Osteoblast (primary cell): ENCODE measurements at regions not wholly inside any gene's neighbourhood (a gene's known extent, or its start where the extent isn't known, plus 50 kb on each side); places are given as distances from the start of the nearest gene placed in this dataset.
"Not testable (repeated sequence)": the region's sequence is repeated elsewhere in the genome, so short reads cannot be mapped to it uniquely, and the experiment has no call there.

Experiments used
- DNase-seq: peaks from one replicate; pipeline ENCODE4 v3.0.0; 2011; ENCODE audit warnings: low spot score, mixed read lengths; ENCODE audit not compliant: insufficient read length; ENCODE audit errors: missing footprints
- H2AFZ ChIP-seq: 2 replicates; pipeline ENCODE4 v1.6.0; 2011; ENCODE audit warnings: mild to moderate bottlenecking, low read length
- H3K27ac ChIP-seq: 2 replicates; pipeline ENCODE4 v1.5.1; 2011; ENCODE audit warnings: mild to moderate bottlenecking, low read depth, low read length, moderate library complexity
- H3K27me3 ChIP-seq: 2 replicates; pipeline ENCODE4 v1.6.0; 2012; ENCODE audit warnings: mild to moderate bottlenecking, control low read depth, inconsistent platforms, low read length, moderate library complexity; ENCODE audit not compliant: insufficient read depth
- H3K36me3 ChIP-seq: 2 replicates; pipeline ENCODE4 v1.5.1; 2011; ENCODE audit warnings: mild to moderate bottlenecking, low read length, control low read depth, moderate library complexity; ENCODE audit not compliant: insufficient read depth
- H3K4me1 ChIP-seq: 2 replicates; pipeline ENCODE4 v1.5.1; 2011; ENCODE audit warnings: mild to moderate bottlenecking, low read length, control low read depth, moderate library complexity; ENCODE audit not compliant: insufficient read depth
- H3K4me2 ChIP-seq: 2 replicates; pipeline ENCODE4 v1.6.0; 2011; ENCODE audit warnings: mild to moderate bottlenecking, low read length; ENCODE audit not compliant: insufficient read depth
- H3K4me3 ChIP-seq: fragments of 200-600 bp; sonication (generic); 3 replicates; pipeline ENCODE4 v1.5.1; 2012; ENCODE audit warnings: mild to moderate bottlenecking, low read length, inconsistent platforms; ENCODE audit not compliant: insufficient read depth
- H3K79me2 ChIP-seq: 2 replicates; pipeline ENCODE4 v1.6.0; 2012; ENCODE audit warnings: mild to moderate bottlenecking, low read length, control low read depth, inconsistent platforms; ENCODE audit not compliant: insufficient read depth
- H3K9me3 ChIP-seq: 2 replicates; pipeline ENCODE4 v1.5.1; 2011; ENCODE audit warnings: low read depth, low read length, control low read depth
- H4K20me1 ChIP-seq: 2 replicates; pipeline ENCODE4 v1.6.0; 2012; ENCODE audit warnings: mild to moderate bottlenecking, low read length, control low read depth; ENCODE audit not compliant: insufficient read depth
- CTCF ChIP-seq: IDR thresholded peaks from 2 replicates; pipeline ENCODE4 v1.5.1; 2011; ENCODE audit warnings: mild to moderate bottlenecking, low read depth, low read length, moderate library complexity; ENCODE audit errors: extremely low read depth

- H4K20me1 ChIP-seq: no peaks in the 10 kb centered on the region
- no peaks in the 10 kb centered on the region for H3K79me2 ChIP-seq
- TF ChIP-seq CTCF: no peak
- H3K4me2 ChIP-seq: no peak overlapping the region
- H3K9me3 ChIP-seq: no peaks in the 10 kb centered on the region
- H3K4me3 ChIP-seq: no peak overlapping the region
- no peaks in the 10 kb centered on the region for H3K4me1 ChIP-seq
- no peaks in the 10 kb centered on the region for H3K36me3 ChIP-seq
- H3K27me3 ChIP-seq: no peaks in the 10 kb centered on the region
- no peak for DNase-seq
- no peak overlapping the region for H2AFZ ChIP-seq
- H3K27ac ChIP-seq: no peak overlapping the region
Measured at GRCh38 chr7:57220746-57221145, 88.5 kb upstream of the ZNF479 start.

GRCh38 chr7:57225666-57226065, 93.4 kb upstream of the ZNF479 start:
- Histone ChIP-seq H2AFZ (no peak overlapping the region), H3K27me3 (no peaks in the 10 kb centered on the region), H3K36me3 (no peaks in the 10 kb centered on the region), H3K4me2 (no peak overlapping the region), H3K79me2 (no peaks in the 10 kb centered on the region), H4K20me1 (no peaks in the 10 kb centered on the region), H3K4me3 (no peak overlapping the region), H3K27ac (no peak overlapping the region), H3K9me3 (no peaks in the 10 kb centered on the region), H3K4me1 (no peaks in the 10 kb centered on the region)
- no peak for DNase-seq
- no peak for TF ChIP-seq CTCF

GRCh38 chr7:57241236-57241635, 109.0 kb upstream of the ZNF479 start:
- not testable (repeated sequence) for H4K20me1 ChIP-seq, H3K27me3 ChIP-seq, H3K4me2 ChIP-seq, H3K9me3 ChIP-seq, H3K36me3 ChIP-seq, H3K4me1 ChIP-seq, H2AFZ ChIP-seq, H3K27ac ChIP-seq, DNase-seq, H3K4me3 ChIP-seq, H3K79me2 ChIP-seq

- not testable (repeated sequence) for H2AFZ ChIP-seq, H3K36me3 ChIP-seq, DNase-seq, H3K4me3 ChIP-seq, H3K27me3 ChIP-seq, H3K9me3 ChIP-seq, H3K4me1 ChIP-seq, H3K4me2 ChIP-seq, H3K27ac ChIP-seq, H3K79me2 ChIP-seq, H4K20me1 ChIP-seq
Measured at GRCh38 chr7:57243551-57243950, 111.3 kb upstream of the ZNF479 start.

- not testable (repeated sequence) for H3K4me1 ChIP-seq, H3K27me3 ChIP-seq, H3K79me2 ChIP-seq, H3K4me3 ChIP-seq, H2AFZ ChIP-seq, H3K27ac ChIP-seq, H3K9me3 ChIP-seq, H3K4me2 ChIP-seq, H4K20me1 ChIP-seq, H3K36me3 ChIP-seq
- peak; percentile 64 for DNase-seq
Measured at GRCh38 chr7:57244345-57244980, 112.2 kb upstream of the ZNF479 start.
